Stimulated activated CD4-positive, alpha-beta T cell treated with anti-CD3 and anti-CD28 coated beads, TNF-alpha, amount 100 ng/mL, for 1 hour (primary cell): ENCODE measurements at regions not wholly inside any gene's neighbourhood (a gene's known extent, or its start where the extent isn't known, plus 50 kb on each side); places are given as distances from the start of the nearest gene placed in this dataset.

Source experiments
- DNase-seq, 3 donors: peaks; one replicate each; pipeline ENCODE4 v3.0.0-alpha.2; 2020; ENCODE audit warnings: low read depth in 3 of 3, low spot score in 1 of 3

- DNase-seq = no peak
Observed at GRCh38 chr9:28584542-28584941, 1011.3 kb upstream of the C9orf72 start.

- no peak for DNase-seq
Observed at GRCh38 chr9:28587052-28587451, 1013.8 kb upstream of the C9orf72 start.

GRCh38 chr9:28598408-28598807, 1025.1 kb upstream of the C9orf72 start:
- DNase-seq = no peak

- no peak for DNase-seq
Observed at GRCh38 chr9:28600226-28600625, 1026.9 kb upstream of the C9orf72 start.

GRCh38 chr9:28607843-28608242, 1034.6 kb upstream of the C9orf72 start:
- DNase-seq = no peak

GRCh38 chr9:28610339-28610738, 1037.1 kb upstream of the C9orf72 start:
- no peak for DNase-seq

GRCh38 chr9:28616310-28616709, 1043.0 kb upstream of the C9orf72 start:
- DNase-seq = no peak

GRCh38 chr9:28620011-28620410, 1046.7 kb upstream of the C9orf72 start:
- no peak for DNase-seq

GRCh38 chr9:28620661-28621060, 1047.4 kb upstream of the C9orf72 start:
- DNase-seq = no peak

GRCh38 chr9:28624771-28625170, 1051.5 kb upstream of the C9orf72 start:
- DNase-seq = no peak

- no peak for DNase-seq
Observed at GRCh38 chr9:28628031-28628430, 1054.8 kb upstream of the C9orf72 start.

- no peak for DNase-seq
Observed at GRCh38 chr9:28648723-28649122, 1075.4 kb upstream of the C9orf72 start.

- DNase-seq = no peak
Observed at GRCh38 chr9:28650327-28650726, 1077.0 kb upstream of the C9orf72 start.

- DNase-seq = no peak
Observed at GRCh38 chr9:28651050-28651722, 1077.9 kb upstream of the C9orf72 start.

GRCh38 chr9:28653216-28653615, 1079.9 kb upstream of the C9orf72 start:
- DNase-seq = no peak

GRCh38 chr9:28656727-28657126, 1083.4 kb upstream of the C9orf72 start:
- DNase-seq = no peak

GRCh38 chr9:28661853-28662252, 1088.6 kb upstream of the C9orf72 start:
- DNase-seq = no peak

GRCh38 chr9:28662675-28663074, 1089.4 kb upstream of the C9orf72 start:
- no peak for DNase-seq

GRCh38 chr9:28668158-28668557, 1094.9 kb upstream of the C9orf72 start:
- no peak for DNase-seq

- DNase-seq = no peak
Observed at GRCh38 chr9:28671000-28671399, 1097.7 kb upstream of the C9orf72 start.

GRCh38 chr9:28678097-28678496, 1104.8 kb upstream of the C9orf72 start:
- no peak for DNase-seq

GRCh38 chr9:28688172-28688571, 1114.9 kb upstream of the C9orf72 start:
- DNase-seq = no peak

- no peak for DNase-seq
Observed at GRCh38 chr9:28692012-28692411, 1118.7 kb upstream of the C9orf72 start.
